GM21717 (cell line): ENCODE measurements at regions not wholly inside any gene's neighbourhood (a gene's known extent, or its start where the extent isn't known, plus 50 kb on each side); places are given as distances from the start of the nearest gene placed in this dataset.

ENCODE experiments used
- ATAC-seq: cut with Tn5 transposase; IDR thresholded peaks from one replicate; pipeline ENCODE4 v1.9.1; 2021; ENCODE audit warnings: mild to moderate bottlenecking, moderate library complexity; ENCODE audit not compliant: unreplicated experiment

DNA sequence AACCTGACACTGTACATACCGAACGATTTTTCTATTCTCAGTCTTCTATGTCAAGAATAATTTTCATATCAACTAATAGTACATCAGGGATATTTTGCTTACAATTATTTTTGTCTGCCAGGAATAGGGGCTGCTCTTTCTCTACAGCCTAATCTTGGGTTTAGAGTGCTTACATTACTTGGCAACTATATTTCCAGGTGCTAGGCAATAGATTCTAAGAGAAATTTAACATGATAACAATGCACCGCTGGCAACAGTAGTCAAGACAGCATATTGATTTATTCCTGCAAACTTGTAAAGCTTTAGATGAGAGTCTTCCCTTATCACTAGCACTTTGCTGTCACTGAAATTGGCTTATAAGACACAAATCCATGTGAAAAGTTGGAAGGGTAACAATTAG, 935.9 kb downstream of the CDH11 start:
- no peak for ATAC-seq

DNA sequence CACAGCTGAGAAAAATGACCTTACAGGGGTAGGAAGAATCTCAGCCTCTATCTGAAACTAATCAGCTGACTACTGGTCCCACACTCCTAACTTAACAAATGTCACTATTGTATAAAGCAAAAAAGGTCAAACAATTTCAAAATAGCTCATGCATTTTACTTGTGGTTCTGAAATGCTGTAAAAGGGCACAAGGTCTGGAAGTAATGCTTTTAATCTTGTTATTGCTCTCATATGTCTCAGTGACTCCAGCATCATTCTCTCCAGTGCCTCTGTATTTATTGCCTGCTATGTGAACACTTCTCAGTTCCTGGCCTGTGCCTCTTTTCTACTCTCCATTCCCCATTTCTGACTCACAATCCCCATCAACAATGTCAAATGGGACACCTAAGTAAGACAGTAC, 937.7 kb downstream of the CDH11 start:
- no peak for ATAC-seq

DNA sequence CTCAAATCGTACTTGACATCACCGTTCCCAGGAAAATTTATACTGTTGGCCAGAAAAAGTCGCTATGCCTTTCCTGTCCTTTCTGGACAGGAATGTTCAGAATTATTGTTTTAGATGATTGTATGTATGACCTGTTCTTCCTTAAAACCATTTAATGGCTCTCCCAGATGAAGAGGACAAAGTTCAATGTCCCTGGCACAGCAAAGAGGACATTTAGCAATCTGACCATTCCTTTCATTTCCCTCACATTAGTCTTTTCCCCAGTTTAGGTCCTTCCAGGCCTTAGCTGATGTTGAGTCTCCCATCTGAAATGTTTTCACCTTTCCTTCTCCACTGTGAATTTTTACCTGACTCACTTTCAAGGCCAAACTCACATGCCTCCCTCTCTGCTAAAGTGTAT, 938.9 kb downstream of the CDH11 start:
- no peak for ATAC-seq

DNA sequence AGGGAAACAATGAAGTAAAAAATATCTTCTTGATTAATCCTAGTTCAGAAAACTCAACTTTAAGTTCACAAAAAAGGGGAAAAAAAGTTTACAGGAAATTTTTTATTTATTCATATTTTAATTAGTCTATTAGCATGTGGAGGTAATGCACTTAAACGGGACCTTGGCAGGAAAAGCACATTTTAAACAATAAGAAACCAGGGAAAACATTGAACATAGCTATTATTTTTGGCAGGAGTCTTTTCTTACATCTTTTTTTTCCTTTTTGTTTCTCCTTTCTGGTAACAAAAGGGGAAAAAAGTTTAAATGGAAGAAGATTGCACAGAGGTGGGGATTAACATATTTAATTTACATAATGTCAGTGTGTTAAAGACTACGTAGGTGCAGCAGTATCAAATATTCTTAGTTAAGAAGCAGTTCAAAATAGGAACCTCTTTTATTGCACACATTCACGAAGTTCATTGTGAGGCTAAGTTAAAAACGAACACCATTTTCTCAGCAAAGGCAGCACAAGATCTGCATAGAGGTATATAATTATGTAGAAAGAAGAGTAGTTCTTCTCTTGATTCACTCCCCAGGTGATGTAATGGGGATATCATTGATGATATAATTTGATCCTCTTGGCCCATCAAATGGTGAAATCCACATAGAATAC, 940.5 kb downstream of the CDH11 start:
- ATAC-seq = no peak

GRCh38 chr16:64180136-64180900, 941.5 kb downstream of the CDH11 start:
- ATAC-seq = no peak

GRCh38 chr16:64174327-64174726, 947.5 kb downstream of the CDH11 start:
- ATAC-seq = no peak

- ATAC-seq = no peak
Measured at GRCh38 chr16:64172652-64173051, 949.2 kb downstream of the CDH11 start.

- ATAC-seq = no peak
Measured at GRCh38 chr16:64172226-64172625, 949.6 kb downstream of the CDH11 start.

DNA sequence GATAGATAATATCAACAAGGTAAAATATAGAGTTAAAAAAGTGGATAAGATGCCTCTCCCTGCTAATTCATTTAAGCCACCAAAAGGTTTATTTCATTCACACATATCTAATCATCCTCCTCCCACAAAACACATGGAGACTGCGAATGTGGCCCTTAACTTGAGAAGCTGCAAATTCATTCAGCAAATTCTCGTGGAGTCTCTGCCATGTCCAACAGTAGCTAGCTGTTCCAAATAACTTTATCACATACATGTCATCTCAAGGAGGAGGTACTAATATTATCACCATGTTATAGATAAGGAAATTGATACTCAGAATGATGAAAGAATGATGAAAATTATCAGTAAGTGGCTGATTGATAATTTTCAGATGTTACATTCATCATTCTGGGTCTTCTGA, 950.2 kb downstream of the CDH11 start:
- ATAC-seq = no peak

DNA sequence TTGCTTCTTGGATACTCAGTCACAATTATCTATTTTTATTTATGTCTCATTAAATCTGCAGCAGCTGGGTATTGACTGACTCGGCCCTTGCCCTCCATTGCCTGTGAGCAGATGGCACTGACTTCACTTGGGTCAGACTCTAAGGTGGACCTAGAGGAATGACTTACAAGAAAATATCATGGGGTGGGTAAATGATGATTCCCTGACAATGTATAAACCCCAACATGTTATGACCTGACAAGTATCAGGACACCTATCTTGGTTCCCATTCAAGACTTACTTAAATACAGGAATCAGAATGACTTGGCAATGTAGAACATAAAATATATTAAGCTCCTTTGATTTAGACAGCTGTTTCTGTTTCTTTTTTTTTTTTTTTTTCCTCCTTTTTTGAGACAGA, 953.5 kb downstream of the CDH11 start:
- ATAC-seq = no peak

DNA sequence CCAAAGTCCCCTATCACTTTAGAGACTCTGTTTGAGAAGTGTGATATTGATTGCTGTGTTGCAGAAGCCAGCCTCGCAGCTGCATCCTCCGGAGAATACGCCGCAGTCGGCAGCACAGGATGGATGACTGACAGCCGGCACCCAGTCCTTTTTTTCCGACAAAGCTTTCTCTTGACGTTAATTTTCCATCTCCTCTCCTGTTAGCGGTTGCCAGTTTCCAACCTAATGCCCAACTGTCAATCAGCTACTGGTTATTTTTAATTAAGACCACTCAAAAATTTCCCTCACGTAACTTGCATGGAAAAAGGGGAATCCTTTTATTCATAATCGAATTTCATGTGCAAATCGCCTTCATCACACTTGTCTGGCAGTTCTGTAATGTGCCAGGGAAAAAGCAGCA, 953.9 kb downstream of the CDH11 start:
- no peak for ATAC-seq

DNA sequence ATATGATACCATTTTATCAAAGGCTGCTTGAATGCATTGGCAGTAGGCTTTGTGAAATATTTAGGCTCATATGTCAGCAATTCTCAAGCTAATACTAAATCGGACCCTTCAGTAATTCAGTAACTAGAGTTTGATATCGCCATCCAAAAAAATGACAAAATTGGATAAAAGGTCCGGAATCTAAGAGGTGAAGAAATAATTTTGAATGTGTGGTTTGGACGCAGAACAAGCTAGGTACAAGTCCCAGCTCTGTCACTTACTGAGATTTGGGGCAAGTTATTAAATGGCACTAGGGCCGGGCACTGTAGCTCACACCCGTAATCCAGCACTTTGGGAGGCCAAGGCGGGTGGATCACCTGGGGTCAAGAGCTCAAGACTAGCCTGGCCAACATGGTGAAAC, 956.5 kb downstream of the CDH11 start:
- no peak for ATAC-seq

- no peak for ATAC-seq
Measured at GRCh38 chr16:64162613-64163375, 959.1 kb downstream of the CDH11 start.

DNA sequence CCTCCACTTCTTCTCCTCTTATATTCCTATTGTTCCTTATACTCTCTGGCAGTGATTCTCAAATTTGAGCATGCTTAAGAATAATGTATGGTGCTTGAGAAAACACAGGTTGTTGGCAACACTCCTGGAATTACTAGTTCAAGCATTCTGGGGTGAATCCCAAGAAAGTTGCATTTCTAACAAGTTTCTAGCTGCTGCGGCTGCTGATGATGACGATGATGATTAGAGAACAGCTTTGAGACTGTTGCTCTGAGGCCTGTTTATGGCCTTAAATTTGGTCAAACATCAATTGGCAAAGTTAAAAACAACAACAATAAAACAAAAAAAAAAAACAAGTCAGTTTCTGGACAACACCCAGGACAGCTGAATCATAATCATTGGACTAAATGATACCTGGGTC, 961.9 kb downstream of the CDH11 start:
- ATAC-seq = no peak

- ATAC-seq = no peak
Measured at GRCh38 chr16:64158941-64159588, 962.8 kb downstream of the CDH11 start.

DNA sequence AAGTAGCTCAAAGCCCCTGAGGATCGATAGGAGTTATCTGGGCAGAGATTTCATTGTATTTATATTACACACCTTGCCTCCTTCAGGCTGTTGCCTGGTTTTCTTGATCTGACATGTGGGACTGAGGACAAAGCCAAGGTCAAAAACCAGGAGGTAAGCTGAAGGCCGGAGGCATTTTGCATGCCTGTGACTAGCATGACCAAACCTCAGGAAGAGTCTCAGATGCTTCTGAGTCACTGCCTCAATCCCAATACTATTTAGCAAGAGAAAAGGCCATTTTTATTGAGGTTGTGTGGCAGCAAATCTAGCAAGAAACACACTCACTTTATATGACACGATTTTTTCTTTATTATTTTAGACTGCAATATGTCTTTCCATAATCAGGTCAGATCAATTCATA, 968.1 kb downstream of the CDH11 start:
- no peak for ATAC-seq

GRCh38 chr16:64151990-64152767, 969.7 kb downstream of the CDH11 start:
- ATAC-seq = no peak

DNA sequence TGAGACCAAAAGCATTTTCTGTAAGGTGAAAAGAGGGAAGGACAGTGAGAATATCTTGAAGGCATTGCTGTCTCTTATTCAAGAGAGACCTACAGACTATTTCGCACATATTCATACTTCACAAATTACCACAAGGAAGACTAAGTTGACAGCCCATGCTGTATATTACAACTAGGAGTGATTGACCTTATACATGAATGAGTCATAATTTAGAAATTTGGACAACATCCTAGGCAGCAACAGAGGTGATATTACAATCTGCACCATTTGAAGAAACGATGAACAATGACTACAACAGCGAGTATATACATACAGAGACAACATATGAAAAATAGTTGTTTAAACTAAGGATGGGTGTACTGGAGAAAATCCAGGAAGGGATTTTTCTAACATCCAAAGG, 971.7 kb downstream of the CDH11 start:
- no peak for ATAC-seq

- no peak for ATAC-seq
Measured at GRCh38 chr16:64149756-64150155, 972.1 kb downstream of the CDH11 start.

DNA sequence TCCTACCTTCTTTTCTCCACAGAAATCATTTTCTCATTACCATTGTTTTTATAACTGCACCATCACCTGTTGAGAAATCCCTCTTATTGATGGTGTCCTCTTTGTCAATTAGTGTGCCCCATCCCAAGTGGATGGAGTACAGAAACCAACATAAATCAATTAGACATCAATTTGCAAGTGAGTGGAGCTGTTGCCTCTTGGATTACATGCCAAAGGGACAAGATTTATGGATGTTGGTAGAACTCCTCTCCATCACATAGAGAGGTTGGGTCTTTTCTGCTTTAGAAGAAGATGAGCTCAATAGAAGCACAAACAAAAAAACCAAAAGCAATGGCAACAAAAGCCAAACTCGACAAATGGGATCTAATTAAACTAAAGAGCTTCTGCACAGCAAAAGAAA, 973.5 kb downstream of the CDH11 start:
- ATAC-seq = no peak

- ATAC-seq = no peak
Measured at GRCh38 chr16:64147941-64148340, 973.9 kb downstream of the CDH11 start.
